ENCODE measurements at regions not wholly inside any gene's neighbourhood (a gene's known extent, or its start where the extent isn't known, plus 50 kb on each side); places are given as distances from the start of the nearest gene placed in this dataset.

DNA sequence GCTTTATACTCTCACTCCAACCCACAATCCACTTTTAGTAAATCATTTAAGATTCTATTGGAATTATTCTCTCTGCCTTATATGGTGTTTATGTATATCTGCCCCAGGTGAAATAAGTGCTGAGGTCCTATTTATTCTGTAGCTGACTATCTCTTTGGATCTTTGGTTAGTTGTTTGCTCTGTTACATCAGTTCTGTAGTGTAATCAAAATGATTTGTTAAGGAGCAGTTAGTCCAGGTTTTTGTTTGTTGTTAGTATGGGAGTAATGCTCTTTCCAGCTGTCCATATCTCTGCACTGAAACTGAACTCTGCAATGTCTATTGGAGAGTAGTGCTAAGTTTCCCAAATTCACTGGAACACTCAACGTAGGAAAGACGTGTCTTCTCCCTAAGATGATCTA lies 615.8 kb downstream of the SNAPC1 start:
- DNase-seq (ENCODE audit: low read depth in 2 of 2), result no peak

- no peak for DNase-seq (ENCODE audit: low read depth in 2 of 2)
Measured at GRCh38 chr14:62381311-62382070, 619.3 kb downstream of the SNAPC1 start.

DNA sequence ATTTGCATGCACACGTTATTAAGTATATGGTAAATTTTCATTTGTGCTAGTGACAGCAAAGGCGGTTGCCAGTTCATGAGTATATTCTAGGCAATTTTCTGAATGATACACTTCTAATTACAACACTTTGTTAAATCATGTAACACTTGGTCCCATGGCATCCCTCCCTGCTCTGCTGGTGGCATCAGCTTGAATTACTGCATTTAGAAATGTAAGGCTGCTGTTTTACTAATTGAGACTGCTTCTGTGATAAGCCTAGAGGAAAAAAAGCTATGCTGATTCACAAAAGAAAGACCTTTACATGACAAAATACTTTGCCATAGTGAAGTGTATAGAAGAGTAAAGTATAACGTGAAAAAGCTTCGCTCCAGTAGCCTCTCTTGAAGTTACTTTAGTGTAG lies 636.1 kb downstream of the KCNH5 start:
- DNase-seq (ENCODE audit: low read depth in 2 of 2), result no peak

GRCh38 chr14:62409626-62410300 lies 635.5 kb downstream of the KCNH5 start:
- DNase-seq (ENCODE audit: low read depth in 2 of 2), result no peak

GRCh38 chr14:62420847-62421246 lies 624.4 kb downstream of the KCNH5 start:
- no peak for DNase-seq (ENCODE audit: low read depth in 2 of 2)

DNA sequence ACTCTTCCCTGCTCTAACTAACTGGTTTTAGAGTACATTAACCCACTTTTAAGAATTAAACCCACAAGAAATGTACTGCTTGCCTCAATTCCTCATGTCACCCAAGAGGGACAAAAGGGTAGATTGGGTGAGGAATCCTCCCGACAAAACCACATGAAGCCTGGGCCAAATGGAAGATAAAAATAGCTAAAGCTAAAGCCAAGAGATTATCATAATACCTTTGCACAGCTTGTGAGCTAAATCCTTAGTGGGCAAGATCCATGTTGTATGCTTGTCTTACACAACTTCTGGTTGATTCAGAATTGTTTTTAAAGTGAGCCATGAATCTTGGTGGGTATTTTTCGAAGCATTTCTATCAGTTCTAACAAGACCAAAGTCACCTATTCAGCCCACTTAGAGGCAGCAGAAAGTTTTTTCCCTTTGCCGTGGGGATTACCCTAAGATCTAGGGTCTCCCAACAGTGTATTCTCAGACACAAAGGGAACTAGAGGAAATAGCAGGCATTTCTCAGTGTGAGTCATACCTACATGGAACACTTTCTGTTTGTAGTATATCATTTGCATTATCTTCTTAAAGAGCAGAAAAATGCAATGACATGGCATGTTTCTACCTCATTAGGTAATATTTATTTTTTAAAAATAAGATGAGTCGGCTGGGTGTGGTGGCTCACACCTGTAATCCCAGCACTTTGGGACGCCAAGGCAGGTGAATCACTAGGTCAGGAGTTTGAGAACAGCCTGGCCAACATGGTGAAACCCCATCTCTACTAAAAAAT lies 616.6 kb downstream of the KCNH5 start:
- DNase-seq (ENCODE audit: low read depth in 2 of 2), result no peak

DNA sequence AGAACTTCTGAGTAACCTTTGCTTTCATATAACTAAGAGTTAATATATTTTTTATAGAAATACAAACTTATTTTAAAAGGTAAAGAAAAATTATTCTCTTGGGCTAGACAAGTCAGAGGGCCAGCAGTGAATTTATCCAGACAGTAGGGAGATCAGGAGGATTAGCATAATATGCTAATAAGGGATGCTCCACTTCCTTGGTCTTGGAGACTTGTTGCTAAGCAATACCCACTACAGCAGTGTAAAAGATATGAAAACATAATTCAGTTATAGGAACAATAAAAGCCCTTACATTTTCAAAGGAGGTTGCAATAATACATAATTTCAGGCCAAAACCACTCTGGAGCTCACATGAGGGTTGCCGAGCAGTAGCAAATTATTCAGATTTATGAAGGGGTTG lies 615.6 kb downstream of the KCNH5 start:
- no peak for DNase-seq (ENCODE audit: low read depth in 2 of 2)

GRCh38 chr14:62431496-62431895 lies 613.8 kb downstream of the KCNH5 start:
- DNase-seq (ENCODE audit: low read depth in 2 of 2), result no peak

DNA sequence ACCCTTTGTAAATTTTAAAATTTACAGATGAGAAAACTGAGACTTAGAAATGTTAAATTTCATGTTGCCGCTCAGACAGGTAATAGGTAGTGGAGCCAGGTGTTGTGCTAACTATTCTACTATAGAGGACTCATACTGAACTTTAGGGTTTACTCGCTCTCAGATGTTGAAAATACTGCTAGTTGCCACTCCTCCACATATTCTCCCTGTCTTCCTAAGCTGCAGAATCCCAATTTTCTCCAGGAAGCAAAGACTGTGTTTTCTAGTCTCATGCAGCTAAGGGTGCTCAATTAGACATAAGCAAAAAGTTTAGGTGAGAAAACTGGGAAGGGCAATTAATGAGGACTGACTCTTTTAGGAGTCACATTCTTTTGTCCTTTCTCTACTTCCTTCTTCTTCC lies 612.3 kb downstream of the KCNH5 start:
- DNase-seq (ENCODE audit: low read depth in 2 of 2), result no peak

DNA sequence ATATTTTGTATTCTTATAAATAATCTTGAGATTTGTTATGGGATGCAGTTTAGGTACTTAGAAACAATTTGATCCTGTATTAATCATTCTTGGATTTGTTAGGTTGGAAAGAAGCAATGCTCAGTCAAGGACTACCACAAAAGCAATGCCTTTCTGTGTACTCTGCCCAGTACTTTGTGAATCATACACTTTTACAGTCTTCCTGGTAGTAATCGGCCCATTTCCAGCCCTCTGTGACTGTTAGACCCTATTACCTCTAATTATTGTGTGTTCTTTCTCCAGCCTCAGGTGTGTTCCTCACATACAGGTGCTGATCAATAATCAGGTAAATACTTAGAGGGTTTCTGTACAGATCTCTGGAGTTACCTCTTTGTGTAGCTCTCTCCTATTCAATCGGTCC lies 609.0 kb downstream of the KCNH5 start:
- DNase-seq (ENCODE audit: low read depth in 2 of 2), result no peak

- no peak for DNase-seq (ENCODE audit: low read depth in 2 of 2)
Measured at GRCh38 chr14:62439210-62439609, 606.0 kb downstream of the KCNH5 start.

DNA sequence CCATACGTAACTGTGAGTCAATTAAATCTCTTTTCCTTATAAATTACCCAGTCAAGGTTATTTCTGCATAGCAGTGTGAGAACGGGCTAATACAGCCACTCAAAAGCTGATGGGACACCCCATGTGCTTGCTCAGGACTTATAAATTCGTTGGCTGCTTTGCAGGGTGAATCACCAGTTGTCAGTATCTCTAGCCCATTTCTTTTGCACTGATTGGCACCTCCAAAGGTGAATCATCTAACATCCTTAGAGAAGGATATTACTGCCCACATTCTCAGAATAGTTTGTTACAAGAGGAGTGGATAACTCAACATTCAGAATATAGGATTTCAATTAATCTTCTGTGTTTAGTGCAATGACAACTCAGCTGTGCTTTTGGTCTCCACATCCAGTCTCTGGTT lies 601.5 kb downstream of the KCNH5 start:
- no peak for DNase-seq (ENCODE audit: low read depth in 2 of 2)

DNA sequence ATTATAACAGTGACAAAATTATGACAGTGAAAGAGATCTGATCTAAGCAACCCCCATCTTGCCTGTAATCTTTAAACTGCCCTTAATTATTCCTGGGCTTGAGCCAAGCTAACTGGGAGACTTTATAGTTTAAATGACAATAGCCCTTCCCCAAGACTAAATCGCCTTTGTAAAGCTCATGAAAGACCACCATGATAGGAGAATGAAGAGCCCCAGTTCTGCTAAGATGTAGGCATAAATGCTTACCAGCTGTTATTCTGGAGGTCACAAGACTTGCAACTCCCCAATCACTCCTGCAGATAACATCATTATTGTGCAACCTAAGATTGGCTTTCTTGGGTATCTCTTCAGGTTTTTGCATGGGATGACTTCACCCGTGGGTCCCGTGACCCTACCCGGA lies 599.7 kb downstream of the KCNH5 start:
- no peak for DNase-seq (ENCODE audit: low read depth in 2 of 2)

- no peak for DNase-seq (ENCODE audit: low read depth in 2 of 2)
Measured at GRCh38 chr14:62451221-62451620, 594.0 kb downstream of the KCNH5 start.

DNA sequence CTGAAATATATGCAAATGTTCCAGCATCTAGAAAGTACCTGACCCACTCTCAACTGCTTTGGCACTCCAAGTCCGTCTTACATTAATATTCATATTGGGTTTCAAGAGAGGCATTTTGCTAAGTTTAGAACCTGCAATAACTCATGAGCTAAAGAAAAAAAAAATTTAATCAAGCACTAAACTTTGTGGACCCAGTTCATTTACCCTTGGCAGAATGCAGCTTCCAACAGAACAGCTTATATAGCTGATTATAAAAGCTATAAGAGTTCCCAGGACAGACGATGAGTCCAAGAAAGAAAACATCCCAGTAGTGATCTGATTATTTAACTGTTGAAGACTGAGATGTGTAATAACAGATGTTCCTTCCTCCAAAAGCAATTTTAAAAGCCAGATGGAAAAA lies 592.0 kb downstream of the KCNH5 start:
- no peak for DNase-seq (ENCODE audit: low read depth in 2 of 2)

GRCh38 chr14:62455446-62455845 lies 589.8 kb downstream of the KCNH5 start:
- DNase-seq (ENCODE audit: low read depth in 2 of 2), result no peak

GRCh38 chr14:62462988-62463387 lies 582.3 kb downstream of the KCNH5 start:
- DNase-seq (ENCODE audit: low read depth in 2 of 2), result no peak

GRCh38 chr14:62468946-62469345 lies 576.3 kb downstream of the KCNH5 start:
- DNase-seq (ENCODE audit: low read depth in 2 of 2), result no peak

- DNase-seq (ENCODE audit: low read depth in 2 of 2), result no peak
Measured at GRCh38 chr14:62470935-62471334, 574.3 kb downstream of the KCNH5 start.

GRCh38 chr14:62491146-62491545 lies 554.1 kb downstream of the KCNH5 start:
- DNase-seq (ENCODE audit: low read depth in 2 of 2), result no peak

- no peak for DNase-seq (ENCODE audit: low read depth in 2 of 2)
Measured at GRCh38 chr14:62497708-62498107, 547.5 kb downstream of the KCNH5 start.

GRCh38 chr14:62501021-62501750 lies 544.1 kb downstream of the KCNH5 start:
- no peak for DNase-seq (ENCODE audit: low read depth in 2 of 2)

Data from stimulated activated CD4-positive, alpha-beta T cell treated with anti-CD3 and anti-CD28 coated beads, Interleukin-4, amount 100 ng/mL, for 48 hours (primary cell).